ENCODE measurements at regions not wholly inside any gene's neighbourhood (a gene's known extent, or its start where the extent isn't known, plus 50 kb on each side); places are given as distances from the start of the nearest gene placed in this dataset.

DNA sequence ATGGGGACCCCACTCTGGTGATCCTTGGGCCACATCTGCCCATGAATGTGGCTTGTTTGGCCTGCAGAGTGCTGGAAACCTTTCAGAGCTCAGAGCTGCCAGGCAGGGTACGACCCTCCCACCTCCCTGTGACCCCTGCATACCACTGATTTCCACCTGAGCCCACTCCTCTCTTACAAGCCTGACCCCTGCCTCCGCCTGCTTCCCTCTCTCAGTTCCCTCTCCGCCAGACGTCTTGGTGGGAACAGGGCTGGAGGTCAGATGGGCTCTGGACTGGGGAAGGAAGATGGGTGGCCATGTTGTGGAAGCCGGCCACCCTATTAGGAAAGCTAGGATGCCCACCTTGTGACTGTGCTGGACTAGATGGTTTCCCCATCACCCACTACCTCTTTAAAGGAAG lies 185.1 kb downstream of the KATNIP start:
- TF ChIP-seq CEBPB (IDR thresholded peaks at IDR 0.05) (no peak), REST (IDR thresholded peaks at IDR 0.05; ENCODE audit: low read depth) (no peak), TCF12 (IDR thresholded peaks at IDR 0.05; ENCODE audit: low read depth) (no peak), YY1 (IDR thresholded peaks at IDR 0.05; ENCODE audit: low read depth) (no peak), EP300 (IDR thresholded peaks at IDR 0.05; ENCODE audit: borderline replicate concordance) (no peak), RAD21 (IDR thresholded peaks at IDR 0.05; ENCODE audit: low read depth) (no peak)
- TF ChIP-seq, protein P1, sequence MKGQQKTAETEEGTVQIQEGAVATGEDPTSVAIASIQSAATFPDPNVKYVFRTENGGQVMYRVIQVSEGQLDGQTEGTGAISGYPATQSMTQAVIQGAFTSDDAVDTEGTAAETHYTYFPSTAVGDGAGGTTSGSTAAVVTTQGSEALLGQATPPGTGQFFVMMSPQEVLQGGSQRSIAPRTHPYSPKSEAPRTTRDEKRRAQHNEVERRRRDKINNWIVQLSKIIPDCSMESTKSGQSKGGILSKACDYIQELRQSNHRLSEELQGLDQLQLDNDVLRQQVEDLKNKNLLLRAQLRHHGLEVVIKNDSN (IDR thresholded peaks at IDR 0.05), result no peak
